Endodermal cell (in vitro differentiated cells): ENCODE measurements at regions not wholly inside any gene's neighbourhood (a gene's known extent, or its start where the extent isn't known, plus 50 kb on each side); places are given as distances from the start of the nearest gene placed in this dataset.

Source experiments
- DNase-seq: peaks from one replicate; pipeline ENCODE4 v3.0.0-alpha.2; 2017
- H3K27ac ChIP-seq: 2 replicates; pipeline ENCODE4 v1.5.1; 2013; ENCODE audit warnings: mild to moderate bottlenecking, low read depth, low read length, moderate library complexity
- H3K27me3 ChIP-seq: 2 replicates; pipeline ENCODE4 v1.6.1; 2013; ENCODE audit warnings: mild to moderate bottlenecking, low read length, moderate library complexity; ENCODE audit not compliant: insufficient read depth, control insufficient read depth, poor library complexity, severe bottlenecking
- H3K36me3 ChIP-seq: 2 replicates; pipeline ENCODE4 v1.7.0; 2013; ENCODE audit warnings: mild to moderate bottlenecking, low read length, moderate library complexity; ENCODE audit not compliant: control insufficient read depth, insufficient read depth
- H3K4me1 ChIP-seq: one replicate; pipeline ENCODE4 v1.7.0; 2013; ENCODE audit warnings: low read length; ENCODE audit not compliant: control insufficient read depth, insufficient read depth
- H3K4me3 ChIP-seq: 2 replicates; pipeline ENCODE4 v1.5.1; 2013; ENCODE audit warnings: mild to moderate bottlenecking, low read length, moderate library complexity
- H3K9ac ChIP-seq: 2 replicates; pipeline ENCODE4 v1.6.1; 2013; ENCODE audit warnings: mild to moderate bottlenecking, low read length, moderate library complexity; ENCODE audit not compliant: poor library complexity, severe bottlenecking; ENCODE audit errors: extremely low read depth
- H3K9me3 ChIP-seq: 2 replicates; pipeline ENCODE4 v1.6.1; 2013; ENCODE audit warnings: mild to moderate bottlenecking, low read length, moderate library complexity; ENCODE audit not compliant: control insufficient read depth
- H3K27ac Mint-ChIP-seq: 2 replicates; pipeline ENCODE4 v1.8.0; 2020; ENCODE audit warnings: mixed read lengths
- H3K27me3 Mint-ChIP-seq: 2 replicates; pipeline ENCODE4 v1.8.0; 2021; ENCODE audit warnings: mild to moderate bottlenecking, mixed read lengths; ENCODE audit not compliant: insufficient read depth
- H3K36me3 Mint-ChIP-seq: 2 replicates; pipeline ENCODE4 v1.8.0; 2020; ENCODE audit warnings: low read depth, mixed read lengths
- H3K4me1 Mint-ChIP-seq: 2 replicates; pipeline ENCODE4 v1.8.0; 2020; ENCODE audit warnings: mixed read lengths
- H3K4me3 Mint-ChIP-seq: 2 replicates; pipeline ENCODE4 v1.8.0; 2020; ENCODE audit warnings: mild to moderate bottlenecking, moderate library complexity, mixed read lengths
- H3K9me3 Mint-ChIP-seq: 2 replicates; pipeline ENCODE4 v1.8.0; 2020; ENCODE audit warnings: mild to moderate bottlenecking, mixed read lengths
- WGBS, 2 experiments: methylation state at CpG; one replicate each; pipeline versions ENCODE4 v1.1.5 to v1.1.7; 2013; ENCODE audit warnings: missing lambda C conversion rate in 2 of 2, mixed read lengths in 1 of 2; ENCODE audit not compliant: insufficient coverage in 1 of 2, insufficient read length in 1 of 2; 5-methylcytosine and 5-hydroxymethylcytosine counted together
- TF ChIP-seq, protein P1 (sequence below): fragments of 200-600 bp; sonication (generic); conservative IDR thresholded peaks from 2 replicates; pipeline ENCODE4 v1.5.0; 2021; ENCODE audit warnings: antibody characterized with exemption, mild to moderate bottlenecking

DNA sequence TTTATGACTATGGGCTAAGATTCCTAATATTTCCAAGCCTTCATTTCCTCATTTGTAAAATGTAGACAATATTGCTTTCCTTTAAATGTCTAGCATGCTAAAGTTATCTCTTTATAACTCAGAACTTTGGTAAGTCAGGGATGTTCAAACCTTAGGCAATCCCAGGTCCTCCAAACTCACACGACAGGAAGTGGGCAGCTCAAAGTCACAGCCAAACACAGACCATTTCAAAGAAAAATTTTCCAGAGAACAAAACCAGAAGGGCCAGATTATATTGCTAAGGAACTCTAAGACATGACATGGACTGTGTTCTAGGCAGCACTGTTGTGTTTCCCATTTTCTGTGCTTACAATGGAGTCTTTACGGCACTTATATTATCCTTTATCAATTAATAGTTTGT lies 87.8 kb upstream of the DYNC1I1 start:
- Histone ChIP-seq H3K27me3 (no peaks in the 10 kb centered on the region), H3K27ac (no peak overlapping the region), H3K4me1 (no peaks in the 10 kb centered on the region), H3K9me3 (no peaks in the 10 kb centered on the region), H3K9ac (no peak overlapping the region), H3K4me3 (no peak overlapping the region), H3K36me3 (no peaks in the 10 kb centered on the region)
- no peaks in the 10 kb centered on the region for H3K4me1 Mint-ChIP-seq
- H3K36me3 Mint-ChIP-seq, result no peaks in the 10 kb centered on the region
- no peak for DNase-seq
- H3K9me3 Mint-ChIP-seq, result no peaks in the 10 kb centered on the region
- TF ChIP-seq, protein P1, sequence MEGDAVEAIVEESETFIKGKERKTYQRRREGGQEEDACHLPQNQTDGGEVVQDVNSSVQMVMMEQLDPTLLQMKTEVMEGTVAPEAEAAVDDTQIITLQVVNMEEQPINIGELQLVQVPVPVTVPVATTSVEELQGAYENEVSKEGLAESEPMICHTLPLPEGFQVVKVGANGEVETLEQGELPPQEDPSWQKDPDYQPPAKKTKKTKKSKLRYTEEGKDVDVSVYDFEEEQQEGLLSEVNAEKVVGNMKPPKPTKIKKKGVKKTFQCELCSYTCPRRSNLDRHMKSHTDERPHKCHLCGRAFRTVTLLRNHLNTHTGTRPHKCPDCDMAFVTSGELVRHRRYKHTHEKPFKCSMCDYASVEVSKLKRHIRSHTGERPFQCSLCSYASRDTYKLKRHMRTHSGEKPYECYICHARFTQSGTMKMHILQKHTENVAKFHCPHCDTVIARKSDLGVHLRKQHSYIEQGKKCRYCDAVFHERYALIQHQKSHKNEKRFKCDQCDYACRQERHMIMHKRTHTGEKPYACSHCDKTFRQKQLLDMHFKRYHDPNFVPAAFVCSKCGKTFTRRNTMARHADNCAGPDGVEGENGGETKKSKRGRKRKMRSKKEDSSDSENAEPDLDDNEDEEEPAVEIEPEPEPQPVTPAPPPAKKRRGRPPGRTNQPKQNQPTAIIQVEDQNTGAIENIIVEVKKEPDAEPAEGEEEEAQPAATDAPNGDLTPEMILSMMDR, result no peak
- no peak overlapping the region for H3K27ac Mint-ChIP-seq
- H3K4me3 Mint-ChIP-seq, result no peak overlapping the region
- 96% methylated on average over 1 of the region's 2 CpGs; no CpG with 5 or more reads in 1 of the 2 experiments for WGBS, 2 experiments
- H3K27me3 Mint-ChIP-seq, result no peaks in the 10 kb centered on the region

DNA sequence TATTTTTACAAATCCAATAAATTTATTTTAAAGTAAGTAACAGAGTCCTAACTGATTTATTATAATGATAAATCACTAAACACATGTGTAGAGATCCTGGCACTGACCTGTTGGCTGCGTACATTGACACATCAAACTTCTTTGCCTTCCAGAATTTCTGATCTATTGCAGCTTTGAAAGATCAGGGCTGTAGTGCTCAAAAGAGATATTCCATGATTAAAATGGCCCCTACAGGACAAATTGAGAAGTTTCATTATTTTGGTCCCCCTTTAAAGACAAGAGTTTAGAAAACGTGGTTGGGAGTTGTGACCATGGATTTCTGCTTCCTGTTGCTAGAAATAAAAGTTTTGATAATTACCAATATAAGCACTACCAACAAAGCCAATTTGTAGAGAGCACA lies 87.7 kb upstream of the PDK4 start:
- no peaks in the 10 kb centered on the region for H3K36me3 Mint-ChIP-seq
- H3K27me3 Mint-ChIP-seq, result no peaks in the 10 kb centered on the region
- H3K4me1 Mint-ChIP-seq, result no peaks in the 10 kb centered on the region
- H3K27ac Mint-ChIP-seq, result no peak overlapping the region
- TF ChIP-seq, protein P1, result peak; percentile 76
- Histone ChIP-seq H3K27me3 (no peaks in the 10 kb centered on the region), H3K27ac (no peak overlapping the region), H3K9me3 (no peaks in the 10 kb centered on the region), H3K4me3 (no peak overlapping the region), H3K9ac (no peak overlapping the region), H3K4me1 (no peaks in the 10 kb centered on the region), H3K36me3 (no peaks in the 10 kb centered on the region)
- H3K9me3 Mint-ChIP-seq, result no peaks in the 10 kb centered on the region
- no peak for DNase-seq
- WGBS, 2 experiments, result 63 to 67% methylated on average over 1 to 2 of the region's 2 CpGs
- no peak overlapping the region for H3K4me3 Mint-ChIP-seq

DNA sequence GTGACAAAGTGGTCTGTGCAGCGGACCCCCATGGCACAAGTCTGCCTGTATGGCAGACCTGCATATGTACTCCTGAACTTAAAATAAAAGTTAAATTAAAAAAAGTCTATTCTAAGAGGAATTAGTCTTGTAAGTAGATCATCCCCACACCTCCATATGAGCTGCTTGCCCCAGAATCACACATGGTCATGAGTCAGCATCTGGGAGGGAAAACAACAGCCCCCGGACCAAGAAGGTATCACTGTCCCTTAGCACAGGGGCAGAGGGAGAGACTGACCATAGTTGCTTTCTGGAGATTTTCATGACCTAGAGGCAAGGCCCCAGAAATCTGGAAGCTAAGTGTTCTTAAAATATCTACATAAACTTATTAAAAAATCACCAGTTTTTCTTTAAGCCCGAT lies 86.6 kb upstream of the PDK4 start:
- no peak overlapping the region for H3K4me3 ChIP-seq
- no peaks in the 10 kb centered on the region for H3K4me1 Mint-ChIP-seq
- H3K27me3 ChIP-seq, result no peaks in the 10 kb centered on the region
- H3K27me3 Mint-ChIP-seq, result no peaks in the 10 kb centered on the region
- 75 to 92% methylated on average over 1 to 3 of the region's 3 CpGs for WGBS, 2 experiments
- H3K4me3 Mint-ChIP-seq, result no peak overlapping the region
- no peak overlapping the region for H3K27ac Mint-ChIP-seq
- no peak overlapping the region for H3K9ac ChIP-seq
- no peaks in the 10 kb centered on the region for H3K36me3 ChIP-seq
- H3K27ac ChIP-seq, result no peak overlapping the region
- no peaks in the 10 kb centered on the region for H3K9me3 Mint-ChIP-seq
- no peaks in the 10 kb centered on the region for H3K9me3 ChIP-seq
- no peaks in the 10 kb centered on the region for H3K4me1 ChIP-seq
- DNase-seq, result no peak
- TF ChIP-seq, protein P1, result no peak
- H3K36me3 Mint-ChIP-seq, result no peaks in the 10 kb centered on the region
